ENCODE measurements at regions not wholly inside any gene's neighbourhood (a gene's known extent, or its start where the extent isn't known, plus 50 kb on each side); places are given as distances from the start of the nearest gene placed in this dataset.

GRCh38 chr5:97915106-97915505, 732.1 kb upstream of the RIOK2 start:
- DNase-seq (ENCODE audit: low read depth, low spot score) (no peak), ATAC-seq (no peak)
- Histone ChIP-seq H3K27ac (ENCODE audit: low read length) (no peak overlapping the region), H3K27me3 (ENCODE audit: control insufficient read depth, insufficient read depth, low read length) (no peaks in the 10 kb centered on the region), H3K4me3 (ENCODE audit: low read depth in 2 of 2, low read length in 2 of 2) (no peak overlapping the region), H3K4me1 (ENCODE audit: control insufficient read depth, insufficient read depth, low read length) (no peaks in the 10 kb centered on the region), H3K9me3 (ENCODE audit: control insufficient read depth, insufficient read depth, low read depth, low read length) (no peaks in the 10 kb centered on the region), H3K36me3 (ENCODE audit: control insufficient read depth, insufficient read depth, low read length) (no peaks in the 10 kb centered on the region)
- ChIA-PET POLR2A (no interaction called here), CTCF (no interaction called here)
- no TSS peak for BruUV-seq (replicated peaks)
- intact Hi-C loops (cut with micrococcal nuclease; ENCODE audit: unreplicated experiment): no loop called here
- in situ Hi-C loops (cut with HindIII; ENCODE audit: low pct_unique_long_range_greater_than_20kb, low sequenced_read_pairs): no loop called here
- TF ChIP-seq SIN3A (IDR thresholded peaks at IDR 0.05; ENCODE audit: borderline replicate concordance, insufficient read depth, low read depth, low read length): no peak
- TF ChIP-seq REST (IDR thresholded peaks at IDR 0.05; ENCODE audit: insufficient read depth in 1 of 2, low read depth in 2 of 2, low read length in 1 of 2): no peak
- no peak for TF ChIP-seq TCF7L2 (IDR thresholded peaks at IDR 0.05; ENCODE audit: low read depth, low read length)
- TF ChIP-seq CTCF (IDR thresholded peaks at IDR 0.05): no peak
- no peak for TF ChIP-seq POLR2AphosphoS5 (IDR thresholded peaks at IDR 0.05; ENCODE audit: low read depth, low read length)

GRCh38 chr5:97918057-97918456, 735.0 kb upstream of the RIOK2 start:
- no TSS peak for BruUV-seq (replicated peaks)

More at GRCh38 chr5:97918057-97918456, 735.0 kb upstream of the RIOK2 start:
- Histone ChIP-seq H3K27me3 (ENCODE audit: control insufficient read depth, insufficient read depth, low read length) (no peaks in the 10 kb centered on the region), H3K27ac (ENCODE audit: low read length) (no peak overlapping the region), H3K9me3 (ENCODE audit: control insufficient read depth, insufficient read depth, low read depth, low read length) (no peaks in the 10 kb centered on the region), H3K36me3 (ENCODE audit: control insufficient read depth, insufficient read depth, low read length) (no peaks in the 10 kb centered on the region), H3K4me3 (ENCODE audit: low read depth in 2 of 2, low read length in 2 of 2) (no peak overlapping the region), H3K4me1 (ENCODE audit: control insufficient read depth, insufficient read depth, low read length) (no peaks in the 10 kb centered on the region)
- CTCF ChIA-PET: no interaction called here
- POLR2A ChIA-PET: no interaction called here
- in situ Hi-C loops (cut with HindIII; ENCODE audit: low pct_unique_long_range_greater_than_20kb, low sequenced_read_pairs): no loop called here
- intact Hi-C loops (cut with micrococcal nuclease; ENCODE audit: unreplicated experiment): no loop called here
- no peak for TF ChIP-seq CTCF (IDR thresholded peaks at IDR 0.05)
- no peak for TF ChIP-seq SIN3A (IDR thresholded peaks at IDR 0.05; ENCODE audit: borderline replicate concordance, insufficient read depth, low read depth, low read length)
- TF ChIP-seq TCF7L2 (IDR thresholded peaks at IDR 0.05; ENCODE audit: low read depth, low read length): no peak
- no peak for TF ChIP-seq REST (IDR thresholded peaks at IDR 0.05; ENCODE audit: insufficient read depth in 1 of 2, low read depth in 2 of 2, low read length in 1 of 2)
- no peak for TF ChIP-seq POLR2AphosphoS5 (IDR thresholded peaks at IDR 0.05; ENCODE audit: low read depth, low read length)
- no peak for DNase-seq (ENCODE audit: low read depth, low spot score)
- no peak for ATAC-seq
